HEK293 (cell line): ENCODE measurements at regions not wholly inside any gene's neighbourhood (a gene's known extent, or its start where the extent isn't known, plus 50 kb on each side); places are given as distances from the start of the nearest gene placed in this dataset.

Experiments used
- CTCF ChIA-PET: fragments of 350-600 bp; formaldehyde crosslinking; extraction: SDS; loops from one replicate; lab custom pipeline; 2021; ENCODE audit warnings: antibody characterized with exemption; lab: Yijun Ruan, JAX
- POLR2A ChIA-PET: fragments of 300-600 bp; formaldehyde crosslinking; extraction: SDS; loops from one replicate; lab custom pipeline; 2020; ENCODE audit warnings: antibody characterized with exemption, inconsistent platforms; lab: Yijun Ruan, JAX
- H3K27ac ChIP-seq: fragments of 200-500 bp; sonication (Bioruptor generic); 2 replicates; pipeline ENCODE4 v1.5.1; 2014; ENCODE audit warnings: low read depth, low read length, control low read depth, inconsistent platforms; ENCODE audit errors: extremely low read depth
- H3K36me3 ChIP-seq, 2 experiments: fragments of 200-500 bp in 1 of 2; sonication (Bioruptor generic) in 1 of 2; 1 replicate in 1 of 2; 2 replicates in 1 of 2; pipeline ENCODE4 v1.5.1; 2014 to 2017; ENCODE audit warnings: inconsistent platforms in 2 of 2, low read length in 2 of 2; ENCODE audit not compliant: control insufficient read depth in 2 of 2, insufficient read depth in 1 of 2
- H3K4me1 ChIP-seq: fragments of 200-500 bp; sonication (Bioruptor generic); 2 replicates; pipeline ENCODE4 v1.5.1; 2014; ENCODE audit warnings: mild to moderate bottlenecking, low read length, inconsistent platforms; ENCODE audit not compliant: control insufficient read depth, insufficient read depth
- H3K4me3 ChIP-seq: 2 replicates; pipeline ENCODE4 v1.5.1; 2011; ENCODE audit warnings: low read depth, mild to moderate bottlenecking, control low read depth, low read length, moderate library complexity
- H3K9me3 ChIP-seq: fragments of 200-500 bp; sonication (Bioruptor generic); 2 replicates; pipeline ENCODE4 v1.5.1; 2014; ENCODE audit warnings: low read depth, low read length, inconsistent platforms; ENCODE audit not compliant: control insufficient read depth, insufficient read depth
- FEZF1 ChIP-seq: fragments of 450-650 bp; formaldehyde crosslinking; IDR thresholded peaks from 2 replicates; pipeline ENCODE4 v1.5.1; 2016; ENCODE audit warnings: missing biosample characterization, missing genetic modification characterization
- GLIS1 ChIP-seq: fragments of 450-650 bp; formaldehyde crosslinking; IDR thresholded peaks from 2 replicates; pipeline ENCODE4 v1.5.1; 2016; ENCODE audit warnings: missing biosample characterization, missing genetic modification characterization
- GLIS2 ChIP-seq: fragments of 450-650 bp; formaldehyde crosslinking; IDR thresholded peaks from 2 replicates; pipeline ENCODE4 v1.5.1; 2016; ENCODE audit warnings: missing biosample characterization, missing genetic modification characterization
- IKZF3 ChIP-seq: fragments of 450-650 bp; IDR thresholded peaks from 2 replicates; pipeline ENCODE4 v1.5.0; 2018; ENCODE audit warnings: missing biosample characterization, mild to moderate bottlenecking, missing genetic modification characterization, moderate library complexity
- YY2 ChIP-seq: fragments of 450-650 bp; formaldehyde crosslinking; IDR thresholded peaks from 2 replicates; pipeline ENCODE4 v1.5.1; 2016; ENCODE audit warnings: missing biosample characterization, missing genetic modification characterization
- ZFP69B ChIP-seq: fragments of 450-650 bp; formaldehyde crosslinking; IDR thresholded peaks from 2 replicates; pipeline ENCODE4 v1.5.1; 2016; ENCODE audit warnings: missing biosample characterization, missing genetic modification characterization
- ZIC2 ChIP-seq: fragments of 450-650 bp; formaldehyde crosslinking; IDR thresholded peaks from 2 replicates; pipeline ENCODE4 v1.5.1; 2016; ENCODE audit warnings: missing biosample characterization, missing genetic modification characterization
- ZNF114 ChIP-seq: fragments of 450-650 bp; formaldehyde crosslinking; IDR thresholded peaks from 2 replicates; pipeline ENCODE4 v1.5.0; 2017; ENCODE audit warnings: missing biosample characterization, missing genetic modification characterization
- ZNF132 ChIP-seq: fragments of 450-650 bp; formaldehyde crosslinking; IDR thresholded peaks from 2 replicates; pipeline ENCODE4 v1.5.1; 2017; ENCODE audit warnings: missing biosample characterization, missing genetic modification characterization, borderline replicate concordance
- ZNF239 ChIP-seq: fragments of 450-650 bp; formaldehyde crosslinking; IDR thresholded peaks from 2 replicates; pipeline ENCODE4 v1.5.1; 2016; ENCODE audit warnings: missing biosample characterization, missing genetic modification characterization
- ZNF350 ChIP-seq: fragments of 450-650 bp; formaldehyde crosslinking; IDR thresholded peaks from 2 replicates; pipeline ENCODE4 v1.5.0; 2017; ENCODE audit warnings: missing biosample characterization, mild to moderate bottlenecking, missing genetic modification characterization
- ZNF555 ChIP-seq: fragments of 450-650 bp; formaldehyde crosslinking; conservative IDR thresholded peaks from 2 replicates; pipeline ENCODE4 v1.5.1; 2017; ENCODE audit warnings: missing biosample characterization, mild to moderate bottlenecking, missing genetic modification characterization, inconsistent platforms
- ZNF623 ChIP-seq: fragments of 450-650 bp; formaldehyde crosslinking; IDR thresholded peaks from 2 replicates; pipeline ENCODE4 v1.5.1; 2016; ENCODE audit warnings: missing biosample characterization, missing genetic modification characterization
- ZNF654 ChIP-seq: fragments of 450-650 bp; formaldehyde crosslinking; IDR thresholded peaks from 2 replicates; pipeline ENCODE4 v1.5.1; 2016; ENCODE audit warnings: low read depth, missing biosample characterization, missing genetic modification characterization
- ZNF707 ChIP-seq: fragments of 450-650 bp; formaldehyde crosslinking; IDR thresholded peaks from 2 replicates; pipeline ENCODE4 v1.5.1; 2016; ENCODE audit warnings: missing biosample characterization, missing genetic modification characterization
- ZNF791 ChIP-seq: fragments of 450-650 bp; formaldehyde crosslinking; IDR thresholded peaks from 2 replicates; pipeline ENCODE4 v1.5.1; 2016; ENCODE audit warnings: missing biosample characterization, missing genetic modification characterization
- ZNF837 ChIP-seq: fragments of 450-650 bp; formaldehyde crosslinking; IDR thresholded peaks from 2 replicates; pipeline ENCODE4 v1.5.1; 2016; ENCODE audit warnings: missing biosample characterization, missing genetic modification characterization
- TF ChIP-seq, protein P1 (sequence below): fragments of 450-650 bp; formaldehyde crosslinking; IDR thresholded peaks from 2 replicates; pipeline ENCODE4 v1.5.1; 2016; ENCODE audit warnings: missing biosample characterization, missing genetic modification characterization
- TF ChIP-seq, protein P2 (sequence below): fragments of 450-650 bp; formaldehyde crosslinking; IDR thresholded peaks from 2 replicates; pipeline ENCODE4 v1.5.1; 2017; ENCODE audit warnings: missing biosample characterization, missing genetic modification characterization
- TF ChIP-seq, protein P3 (sequence below): sonication (generic); formaldehyde crosslinking; IDR thresholded peaks from 2 replicates; pipeline ENCODE4 v1.8.1; 2022; ENCODE audit warnings: mild to moderate bottlenecking, moderate library complexity, missing genetic modification reagents
- TF ChIP-seq, protein P4 (sequence below): fragments of 450-650 bp; formaldehyde crosslinking; IDR thresholded peaks from 2 replicates; pipeline ENCODE4 v1.5.1; 2016; ENCODE audit warnings: missing biosample characterization, missing genetic modification characterization, borderline replicate concordance

DNA sequence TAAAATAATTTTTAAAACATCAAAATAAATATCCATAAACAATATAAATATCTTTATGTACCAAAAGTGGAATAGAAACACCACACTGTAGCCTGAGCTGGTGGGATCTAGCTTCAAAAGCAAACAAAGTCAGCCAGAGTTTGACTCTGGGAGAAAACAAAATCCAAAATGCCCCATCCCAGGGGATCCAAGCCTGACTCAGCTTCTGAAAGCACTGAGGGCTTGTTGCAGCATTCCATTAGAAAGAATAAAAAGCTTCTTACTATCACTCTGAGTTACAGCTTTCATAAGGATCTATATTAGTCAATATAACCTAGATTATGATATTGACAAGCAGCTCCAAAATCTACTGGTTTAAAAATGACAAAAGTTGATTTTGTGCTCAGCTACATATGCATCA, 149.7 kb upstream of the ANKRD50 start:
- Histone ChIP-seq H3K4me1 (no peaks in the 10 kb centered on the region), H3K36me3 (no peaks in the 10 kb centered on the region), H3K9me3 (no peaks in the 10 kb centered on the region)
- POLR2A ChIA-PET: no interaction called here
- no peak for TF ChIP-seq GLIS1
- TF ChIP-seq, protein P1, sequence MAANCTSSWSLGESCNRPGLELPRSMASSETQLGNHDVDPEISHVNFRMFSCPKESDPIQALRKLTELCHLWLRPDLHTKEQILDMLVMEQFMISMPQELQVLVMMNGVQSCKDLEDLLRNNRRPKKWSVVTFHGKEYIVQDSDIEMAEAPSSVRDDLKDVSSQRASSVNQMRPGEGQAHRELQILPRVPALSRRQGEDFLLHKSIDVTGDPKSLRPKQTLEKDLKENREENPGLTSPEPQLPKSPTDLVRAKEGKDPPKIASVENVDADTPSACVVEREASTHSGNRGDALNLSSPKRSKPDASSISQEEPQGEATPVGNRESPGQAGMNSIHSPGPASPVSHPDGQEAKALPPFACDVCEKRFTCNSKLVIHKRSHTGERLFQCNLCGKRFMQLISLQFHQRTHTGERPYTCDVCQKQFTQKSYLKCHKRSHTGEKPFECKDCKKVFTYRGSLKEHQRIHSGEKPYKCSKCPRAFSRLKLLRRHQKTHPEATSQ (tag by site-specific recombination): no peak
- no peak for TF ChIP-seq ZNF350 (tag by site-specific recombination)
- no peak for TF ChIP-seq ZNF707 (tag by site-specific recombination)
- TF ChIP-seq ZIC2 (tag by site-specific recombination): no peak
- TF ChIP-seq GLIS2 (tag by site-specific recombination): no peak
- no peak for TF ChIP-seq ZNF239 (tag by site-specific recombination)
- no peak for TF ChIP-seq ZNF114 (tag by site-specific recombination)
- TF ChIP-seq IKZF3 (tag by site-specific recombination): no peak
- TF ChIP-seq, all 188 proteins: peak for 0
- CTCF ChIA-PET: no interaction called here
- H3K4me3 ChIP-seq: no peak overlapping the region
- H3K27ac ChIP-seq: no peak overlapping the region

DNA sequence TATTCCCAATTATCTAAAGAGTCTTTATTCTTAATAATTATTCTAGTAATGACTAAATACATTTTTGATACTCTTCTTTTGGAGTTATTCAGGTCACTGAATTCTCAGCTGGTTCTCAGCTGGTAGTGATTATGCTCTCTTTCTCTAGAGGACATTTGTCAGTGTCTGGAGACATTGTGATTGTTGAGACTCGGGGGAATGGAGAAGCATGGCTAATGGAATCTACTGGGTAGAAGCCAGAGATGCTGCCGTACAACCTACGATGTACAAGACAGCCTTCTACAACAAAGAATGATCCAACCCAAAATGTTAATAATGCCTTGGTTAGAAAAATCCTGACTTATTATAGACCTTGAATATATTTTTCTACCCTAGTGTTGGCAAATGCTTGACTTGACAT, 149.2 kb upstream of the ANKRD50 start:
- no peaks in the 10 kb centered on the region for H3K9me3 ChIP-seq
- H3K36me3 ChIP-seq: no peaks in the 10 kb centered on the region
- TF ChIP-seq ZNF837 (tag by site-specific recombination): no peak
- TF ChIP-seq, protein P2, sequence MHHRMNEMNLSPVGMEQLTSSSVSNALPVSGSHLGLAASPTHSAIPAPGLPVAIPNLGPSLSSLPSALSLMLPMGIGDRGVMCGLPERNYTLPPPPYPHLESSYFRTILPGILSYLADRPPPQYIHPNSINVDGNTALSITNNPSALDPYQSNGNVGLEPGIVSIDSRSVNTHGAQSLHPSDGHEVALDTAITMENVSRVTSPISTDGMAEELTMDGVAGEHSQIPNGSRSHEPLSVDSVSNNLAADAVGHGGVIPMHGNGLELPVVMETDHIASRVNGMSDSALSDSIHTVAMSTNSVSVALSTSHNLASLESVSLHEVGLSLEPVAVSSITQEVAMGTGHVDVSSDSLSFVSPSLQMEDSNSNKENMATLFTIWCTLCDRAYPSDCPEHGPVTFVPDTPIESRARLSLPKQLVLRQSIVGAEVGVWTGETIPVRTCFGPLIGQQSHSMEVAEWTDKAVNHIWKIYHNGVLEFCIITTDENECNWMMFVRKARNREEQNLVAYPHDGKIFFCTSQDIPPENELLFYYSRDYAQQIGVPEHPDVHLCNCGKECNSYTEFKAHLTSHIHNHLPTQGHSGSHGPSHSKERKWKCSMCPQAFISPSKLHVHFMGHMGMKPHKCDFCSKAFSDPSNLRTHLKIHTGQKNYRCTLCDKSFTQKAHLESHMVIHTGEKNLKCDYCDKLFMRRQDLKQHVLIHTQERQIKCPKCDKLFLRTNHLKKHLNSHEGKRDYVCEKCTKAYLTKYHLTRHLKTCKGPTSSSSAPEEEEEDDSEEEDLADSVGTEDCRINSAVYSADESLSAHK (tag by site-specific recombination): no peak
- TF ChIP-seq ZNF132: no peak
- TF ChIP-seq, protein P3, sequence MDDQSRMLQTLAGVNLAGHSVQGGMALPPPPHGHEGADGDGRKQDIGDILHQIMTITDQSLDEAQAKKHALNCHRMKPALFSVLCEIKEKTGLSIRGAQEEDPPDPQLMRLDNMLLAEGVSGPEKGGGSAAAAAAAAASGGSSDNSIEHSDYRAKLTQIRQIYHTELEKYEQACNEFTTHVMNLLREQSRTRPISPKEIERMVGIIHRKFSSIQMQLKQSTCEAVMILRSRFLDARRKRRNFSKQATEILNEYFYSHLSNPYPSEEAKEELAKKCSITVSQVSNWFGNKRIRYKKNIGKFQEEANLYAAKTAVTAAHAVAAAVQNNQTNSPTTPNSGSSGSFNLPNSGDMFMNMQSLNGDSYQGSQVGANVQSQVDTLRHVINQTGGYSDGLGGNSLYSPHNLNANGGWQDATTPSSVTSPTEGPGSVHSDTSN (CRISPR knock-in tag): no peak
- TF ChIP-seq YY2 (tag by site-specific recombination): no peak
- TF ChIP-seq, protein P4, sequence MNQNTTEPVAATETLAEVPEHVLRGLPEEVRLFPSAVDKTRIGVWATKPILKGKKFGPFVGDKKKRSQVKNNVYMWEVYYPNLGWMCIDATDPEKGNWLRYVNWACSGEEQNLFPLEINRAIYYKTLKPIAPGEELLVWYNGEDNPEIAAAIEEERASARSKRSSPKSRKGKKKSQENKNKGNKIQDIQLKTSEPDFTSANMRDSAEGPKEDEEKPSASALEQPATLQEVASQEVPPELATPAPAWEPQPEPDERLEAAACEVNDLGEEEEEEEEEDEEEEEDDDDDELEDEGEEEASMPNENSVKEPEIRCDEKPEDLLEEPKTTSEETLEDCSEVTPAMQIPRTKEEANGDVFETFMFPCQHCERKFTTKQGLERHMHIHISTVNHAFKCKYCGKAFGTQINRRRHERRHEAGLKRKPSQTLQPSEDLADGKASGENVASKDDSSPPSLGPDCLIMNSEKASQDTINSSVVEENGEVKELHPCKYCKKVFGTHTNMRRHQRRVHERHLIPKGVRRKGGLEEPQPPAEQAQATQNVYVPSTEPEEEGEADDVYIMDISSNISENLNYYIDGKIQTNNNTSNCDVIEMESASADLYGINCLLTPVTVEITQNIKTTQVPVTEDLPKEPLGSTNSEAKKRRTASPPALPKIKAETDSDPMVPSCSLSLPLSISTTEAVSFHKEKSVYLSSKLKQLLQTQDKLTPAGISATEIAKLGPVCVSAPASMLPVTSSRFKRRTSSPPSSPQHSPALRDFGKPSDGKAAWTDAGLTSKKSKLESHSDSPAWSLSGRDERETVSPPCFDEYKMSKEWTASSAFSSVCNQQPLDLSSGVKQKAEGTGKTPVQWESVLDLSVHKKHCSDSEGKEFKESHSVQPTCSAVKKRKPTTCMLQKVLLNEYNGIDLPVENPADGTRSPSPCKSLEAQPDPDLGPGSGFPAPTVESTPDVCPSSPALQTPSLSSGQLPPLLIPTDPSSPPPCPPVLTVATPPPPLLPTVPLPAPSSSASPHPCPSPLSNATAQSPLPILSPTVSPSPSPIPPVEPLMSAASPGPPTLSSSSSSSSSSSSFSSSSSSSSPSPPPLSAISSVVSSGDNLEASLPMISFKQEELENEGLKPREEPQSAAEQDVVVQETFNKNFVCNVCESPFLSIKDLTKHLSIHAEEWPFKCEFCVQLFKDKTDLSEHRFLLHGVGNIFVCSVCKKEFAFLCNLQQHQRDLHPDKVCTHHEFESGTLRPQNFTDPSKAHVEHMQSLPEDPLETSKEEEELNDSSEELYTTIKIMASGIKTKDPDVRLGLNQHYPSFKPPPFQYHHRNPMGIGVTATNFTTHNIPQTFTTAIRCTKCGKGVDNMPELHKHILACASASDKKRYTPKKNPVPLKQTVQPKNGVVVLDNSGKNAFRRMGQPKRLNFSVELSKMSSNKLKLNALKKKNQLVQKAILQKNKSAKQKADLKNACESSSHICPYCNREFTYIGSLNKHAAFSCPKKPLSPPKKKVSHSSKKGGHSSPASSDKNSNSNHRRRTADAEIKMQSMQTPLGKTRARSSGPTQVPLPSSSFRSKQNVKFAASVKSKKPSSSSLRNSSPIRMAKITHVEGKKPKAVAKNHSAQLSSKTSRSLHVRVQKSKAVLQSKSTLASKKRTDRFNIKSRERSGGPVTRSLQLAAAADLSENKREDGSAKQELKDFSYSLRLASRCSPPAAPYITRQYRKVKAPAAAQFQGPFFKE (tag by site-specific recombination): no peak
- no peak for TF ChIP-seq FEZF1 (tag by site-specific recombination)
- TF ChIP-seq ZFP69B: no peak
- TF ChIP-seq, protein P1 (tag by site-specific recombination): no peak
- no peak for TF ChIP-seq ZNF623 (tag by site-specific recombination)
- no peak for TF ChIP-seq ZNF654 (tag by site-specific recombination)
- no peak for TF ChIP-seq ZNF555 (tag by site-specific recombination)
- no peak for TF ChIP-seq ZNF791 (tag by site-specific recombination)
- no peaks in the 10 kb centered on the region for H3K4me1 ChIP-seq
- H3K27ac ChIP-seq: no peak overlapping the region
- CTCF ChIA-PET: no interaction called here
- POLR2A ChIA-PET: no interaction called here
- H3K4me3 ChIP-seq: no peak overlapping the region
